ENCODE measurements at regions not wholly inside any gene's neighbourhood (a gene's known extent, or its start where the extent isn't known, plus 50 kb on each side); places are given as distances from the start of the nearest gene placed in this dataset.

GRCh38 chr13:31031482-31031881, 99.0 kb downstream of the TEX26 start (continued):
- no peak for TF ChIP-seq CTCF (conservative IDR thresholded peaks at IDR 0.05; ENCODE audit: low read depth in 2 of 2)
- TF ChIP-seq ZNF114 (CRISPR knock-in tag; IDR thresholded peaks at IDR 0.05), result no peak
- no peak for TF ChIP-seq EZH2 (IDR thresholded peaks at IDR 0.05; ENCODE audit: low read depth, unreplicated experiment)

GRCh38 chr13:31029102-31029501, 96.6 kb downstream of the TEX26 start:
- ATAC-seq, result no peak; the same call in 2 of the 3 replicates
- Histone ChIP-seq H2AFZ (no peak overlapping the region), H3K36me3 (ENCODE audit: insufficient read depth) (no peaks in the 10 kb centered on the region), H3K27me3 (ENCODE audit: insufficient read depth) (no peaks in the 10 kb centered on the region), H3K4me2 (no peak overlapping the region), H3F3A (replicated peaks; ENCODE audit: low read depth) (no peaks in the 10 kb centered on the region), H3K79me2 (replicated peaks; ENCODE audit: insufficient read depth) (no peaks in the 10 kb centered on the region), H4K20me1 (replicated peaks; ENCODE audit: insufficient read depth) (no peaks in the 10 kb centered on the region), H3K27ac (ENCODE audit: low read depth) (no peak overlapping the region), H3K9me2 (ENCODE audit: insufficient read depth) (0 out of 2 replicates have a peak, but pooled peaks cover 3% of the 10 kb centered on the region), H3K4me3 (no peak overlapping the region), H3K4me1 (ENCODE audit: insufficient read depth) (no peaks in the 10 kb centered on the region)
- Mint-ChIP-seq H3K27ac (no peak overlapping the region), H3K36me3 (ENCODE audit: low read depth) (no peaks in the 10 kb centered on the region), H3K27me3 (ENCODE audit: insufficient read depth, low read depth, poor library complexity) (peaks cover 3% of the 10 kb centered on the region), H3K4me3 (no peak overlapping the region; the same call in 2 of the 3 replicates), H3K9me3 (no peaks in the 10 kb centered on the region), H3K4me1 (no peaks in the 10 kb centered on the region; the same call in 2 of the 3 replicates)
- no peak for DNase-seq (ENCODE audit: low spot score)
- TF ChIP-seq EZH2phosphoT487 (IDR thresholded peaks at IDR 0.05; ENCODE audit: unreplicated experiment) (no peak), ZNF462 (CRISPR knock-in tag; IDR thresholded peaks at IDR 0.05) (no peak), ZNF331 (CRISPR knock-in tag; IDR thresholded peaks at IDR 0.05; ENCODE audit: low read depth) (no peak), REST (IDR thresholded peaks at IDR 0.05; ENCODE audit: unreplicated experiment) (no peak)
